ENCODE measurements at regions not wholly inside any gene's neighbourhood (a gene's known extent, or its start where the extent isn't known, plus 50 kb on each side); places are given as distances from the start of the nearest gene placed in this dataset.

DNA sequence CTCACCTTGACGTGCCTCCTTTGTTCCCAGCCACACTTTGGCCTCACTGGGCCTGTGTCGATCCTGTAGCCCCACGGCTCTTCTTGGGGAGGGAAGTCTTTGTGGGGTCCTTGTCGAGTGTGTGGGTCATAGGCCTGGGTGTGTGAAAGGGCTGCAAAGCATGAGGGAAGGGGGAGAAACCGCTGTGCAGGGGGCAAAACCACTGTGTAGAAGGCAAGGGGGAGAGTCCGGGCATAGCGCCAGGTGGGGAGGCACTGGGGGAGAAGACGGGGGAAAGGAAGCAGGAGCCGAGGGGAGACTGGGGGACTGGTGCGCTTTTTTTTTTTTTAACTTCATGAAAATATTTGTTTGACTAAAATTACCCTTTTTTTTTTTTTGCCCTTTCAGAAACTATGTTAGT is 65.1 kb upstream of the RASD2 start:
- TF ChIP-seq, protein P1, sequence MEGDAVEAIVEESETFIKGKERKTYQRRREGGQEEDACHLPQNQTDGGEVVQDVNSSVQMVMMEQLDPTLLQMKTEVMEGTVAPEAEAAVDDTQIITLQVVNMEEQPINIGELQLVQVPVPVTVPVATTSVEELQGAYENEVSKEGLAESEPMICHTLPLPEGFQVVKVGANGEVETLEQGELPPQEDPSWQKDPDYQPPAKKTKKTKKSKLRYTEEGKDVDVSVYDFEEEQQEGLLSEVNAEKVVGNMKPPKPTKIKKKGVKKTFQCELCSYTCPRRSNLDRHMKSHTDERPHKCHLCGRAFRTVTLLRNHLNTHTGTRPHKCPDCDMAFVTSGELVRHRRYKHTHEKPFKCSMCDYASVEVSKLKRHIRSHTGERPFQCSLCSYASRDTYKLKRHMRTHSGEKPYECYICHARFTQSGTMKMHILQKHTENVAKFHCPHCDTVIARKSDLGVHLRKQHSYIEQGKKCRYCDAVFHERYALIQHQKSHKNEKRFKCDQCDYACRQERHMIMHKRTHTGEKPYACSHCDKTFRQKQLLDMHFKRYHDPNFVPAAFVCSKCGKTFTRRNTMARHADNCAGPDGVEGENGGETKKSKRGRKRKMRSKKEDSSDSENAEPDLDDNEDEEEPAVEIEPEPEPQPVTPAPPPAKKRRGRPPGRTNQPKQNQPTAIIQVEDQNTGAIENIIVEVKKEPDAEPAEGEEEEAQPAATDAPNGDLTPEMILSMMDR (IDR thresholded peaks at IDR 0.05 in 4 of 5, conservative IDR thresholded peaks at IDR 0.05 in 1 of 5) = no peak
- TF ChIP-seq POLR2A (IDR thresholded peaks at IDR 0.05) = no peak

Measured in gastrocnemius medialis (tissue), 4 donors.